Astrocyte of the cerebellum (primary cell): ENCODE measurements at regions not wholly inside any gene's neighbourhood (a gene's known extent, or its start where the extent isn't known, plus 50 kb on each side); places are given as distances from the start of the nearest gene placed in this dataset.

ENCODE experiments used
- DNase-seq: peaks from one replicate; pipeline ENCODE4 v3.0.0-alpha.2; 2011; ENCODE audit warnings: low read depth
- H3K4me3 ChIP-seq: 2 replicates; pipeline ENCODE4 v1.5.1; 2011; ENCODE audit warnings: mild to moderate bottlenecking, low read depth, low read length, moderate library complexity
- CTCF ChIP-seq: IDR thresholded peaks from 2 replicates; pipeline ENCODE4 v1.5.1; 2012; ENCODE audit warnings: low read length, low read depth, moderate library complexity, mild to moderate bottlenecking; ENCODE audit errors: missing control alignments
- in situ Hi-C: cut with HindIII; loops from 2 replicates; pipeline ENCODE4 v1.10.0; 2017; ENCODE audit warnings: low sequenced_read_pairs

DNA sequence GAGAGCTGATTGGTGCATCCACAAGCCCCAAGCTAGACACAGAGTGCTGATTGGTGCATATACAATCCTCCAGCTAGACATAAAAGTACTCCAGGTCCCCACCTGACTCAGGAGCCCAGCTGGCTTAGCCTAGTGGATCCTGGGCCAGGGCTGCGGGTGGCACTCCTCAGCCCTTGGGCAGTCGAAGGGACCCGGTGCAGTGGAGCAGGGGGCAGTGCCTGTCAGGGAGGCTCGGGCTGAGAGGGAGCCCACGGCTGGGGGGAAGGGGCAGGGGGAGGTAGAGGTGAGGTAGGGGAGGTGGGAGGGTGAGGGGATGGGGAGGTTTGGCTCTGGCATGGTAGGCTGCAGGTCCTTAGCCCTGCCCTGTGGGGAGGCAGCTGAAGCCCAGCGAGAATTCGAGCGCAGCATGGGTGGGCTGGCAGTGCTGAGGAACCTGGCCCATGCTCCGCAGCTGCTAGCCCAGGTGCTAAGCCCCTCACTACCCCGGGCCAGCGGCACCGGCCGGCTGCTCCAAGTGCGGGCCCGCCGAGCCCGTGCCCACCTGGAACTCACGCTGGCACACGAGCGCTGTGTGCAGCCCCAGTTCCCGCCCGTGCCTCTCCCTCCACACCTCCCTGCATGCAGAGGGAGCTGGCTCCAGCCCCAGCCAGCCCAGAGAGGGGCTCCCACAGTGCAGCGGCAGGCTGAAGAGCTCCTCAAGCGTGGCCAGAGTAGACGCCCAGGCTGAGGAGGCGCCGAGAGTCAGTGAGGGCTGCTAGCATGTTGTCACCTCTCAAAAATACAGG, 742.8 kb downstream of the FAM181B start:
- H3K4me3 ChIP-seq: no peak overlapping the region
- TF ChIP-seq CTCF: no peak
- DNase-seq: no peak
- in situ Hi-C loops: no loop called here

- DNase-seq: peak; percentile 48
- in situ Hi-C loops: no loop called here
- no peak for TF ChIP-seq CTCF
Observed at GRCh38 chr11:81989093-81989492, 744.6 kb downstream of the FAM181B start.

GRCh38 chr11:81987829-81988472, 745.7 kb downstream of the FAM181B start:
- DNase-seq: no peak
- H3K4me3 ChIP-seq: no peak overlapping the region
- no peak for TF ChIP-seq CTCF
- in situ Hi-C loops: no loop called here

More at GRCh38 chr11:81989093-81989492, 744.6 kb downstream of the FAM181B start:
- no peak overlapping the region for H3K4me3 ChIP-seq

- TF ChIP-seq CTCF: no peak
- no peak for DNase-seq
- H3K4me3 ChIP-seq: no peak overlapping the region
- in situ Hi-C loops: no loop called here
Observed at GRCh38 chr11:81986556-81987161, 747.0 kb downstream of the FAM181B start.

DNA sequence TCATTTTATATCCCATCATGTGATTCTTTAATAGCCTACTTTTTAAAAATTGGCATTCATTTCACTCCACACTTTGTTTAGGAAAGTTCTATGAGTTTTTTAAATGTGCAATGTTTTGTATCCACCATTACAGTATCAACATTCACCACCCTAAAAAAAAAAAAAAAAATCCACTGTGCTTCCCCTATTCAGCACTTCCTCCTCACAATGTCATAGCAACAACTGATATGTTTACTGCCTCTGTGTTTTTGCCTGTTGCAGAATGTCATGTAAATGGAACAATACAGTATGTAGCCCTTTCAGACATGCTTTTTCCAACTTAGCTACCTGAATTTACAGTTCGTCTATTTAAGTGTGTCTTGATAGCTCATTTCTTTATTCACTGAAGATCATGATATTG, 754.2 kb downstream of the FAM181B start:
- in situ Hi-C loops: no loop called here
- DNase-seq: no peak
- TF ChIP-seq CTCF: no peak
- no peak overlapping the region for H3K4me3 ChIP-seq

DNA sequence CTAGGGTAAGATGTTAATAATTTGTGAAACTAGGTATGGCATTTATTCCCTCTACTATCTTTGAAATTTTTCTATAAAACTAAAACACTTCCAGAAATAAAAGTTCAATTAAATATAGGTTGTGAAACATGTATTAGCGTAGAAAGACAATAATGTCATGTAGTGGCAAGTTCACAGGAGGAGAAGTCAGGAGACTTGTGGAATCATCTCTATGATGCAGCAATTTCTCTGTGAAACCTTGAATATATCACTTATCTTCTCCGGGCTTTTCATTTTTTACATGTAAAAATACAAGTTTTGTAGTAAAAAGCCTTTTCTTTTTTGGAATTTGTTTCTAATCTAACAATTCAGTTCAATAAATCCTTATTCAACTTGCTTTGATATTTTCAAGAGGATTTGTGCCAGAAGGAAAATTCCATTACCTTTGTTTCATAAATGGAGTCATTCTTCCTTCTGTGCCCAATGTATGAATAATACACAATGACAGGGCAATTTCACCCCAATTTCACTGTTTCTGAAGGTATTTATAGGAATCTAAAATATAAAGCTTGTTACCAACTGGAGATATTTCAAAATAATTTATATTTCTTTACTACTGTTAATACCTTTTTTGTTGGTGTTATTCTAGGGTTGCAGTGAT, 758.3 kb downstream of the FAM181B start:
- DNase-seq: no peak
- in situ Hi-C loops: no loop called here
- H3K4me3 ChIP-seq: no peak overlapping the region
- no peak for TF ChIP-seq CTCF
